Left ventricle myocardium inferior (tissue), 1 donor: ENCODE measurements at regions not wholly inside any gene's neighbourhood (a gene's known extent, or its start where the extent isn't known, plus 50 kb on each side); places are given as distances from the start of the nearest gene placed in this dataset.

Experiments
- DNase-seq: peaks from one replicate; pipeline ENCODE4 v3.0.0-alpha.2; 2020
- H3K27ac ChIP-seq: fragments of 200-600 bp; replicated peaks from 2 replicates; pipeline ENCODE4 v1.8.0; 2021
- H3K27me3 ChIP-seq: fragments of 200-600 bp; 2 replicates; pipeline ENCODE4 v1.8.0; 2021; ENCODE audit warnings: low read depth
- H3K36me3 ChIP-seq: fragments of 200-600 bp; 2 replicates; pipeline ENCODE4 v1.8.0; 2021
- H3K4me1 ChIP-seq: fragments of 200-600 bp; 2 replicates; pipeline ENCODE4 v1.8.0; 2021
- H3K4me3 ChIP-seq: fragments of 200-600 bp; 2 replicates; pipeline ENCODE4 v1.8.0; 2021; ENCODE audit warnings: mild to moderate bottlenecking, moderate library complexity
- H3K9me3 ChIP-seq: fragments of 200-600 bp; replicated peaks from 2 replicates; pipeline ENCODE4 v1.8.0; 2021
- CTCF ChIP-seq: fragments of 200-600 bp; IDR thresholded peaks from 2 replicates; pipeline ENCODE4 v1.8.0; 2021; ENCODE audit warnings: antibody characterized with exemption, mild to moderate bottlenecking, borderline replicate concordance
- intact Hi-C: fragments of 100-400 bp; cut with micrococcal nuclease; formaldehyde crosslinking; loops from one replicate; pipeline ENCODE4 v1.11.0; 2022
- donor health status: DM: no; HTN: yes; CAD: no; lungs with severe emphysema.

DNA sequence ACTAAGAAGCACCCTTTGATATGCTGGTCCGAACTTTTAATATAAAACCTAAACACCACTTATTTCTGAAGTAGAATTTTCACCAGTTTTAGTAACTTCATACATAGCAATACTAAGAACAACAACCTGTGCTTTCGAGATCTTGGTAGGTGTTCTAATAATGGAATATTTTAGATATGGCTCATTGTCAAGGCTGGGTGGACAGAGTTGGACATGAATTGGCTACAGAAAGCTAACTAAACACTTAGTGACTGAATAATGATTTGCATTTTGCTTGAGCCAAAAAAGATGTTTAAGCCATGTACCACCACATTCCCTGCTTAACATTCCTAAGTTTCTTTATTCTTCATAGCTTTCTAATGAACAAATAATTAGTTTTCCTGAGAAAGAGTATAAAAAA is 344.3 kb upstream of the SGCG start:
- DNase-seq, result no peak
- Histone ChIP-seq H3K27ac (no peak overlapping the region), H3K27me3 (no peaks in the 10 kb centered on the region), H3K4me3 (no peak overlapping the region), H3K36me3 (no peaks in the 10 kb centered on the region), H3K4me1 (no peaks in the 10 kb centered on the region), H3K9me3 (no peaks in the 10 kb centered on the region)
- intact Hi-C loops, result no loop called here
- no peak for TF ChIP-seq CTCF

DNA sequence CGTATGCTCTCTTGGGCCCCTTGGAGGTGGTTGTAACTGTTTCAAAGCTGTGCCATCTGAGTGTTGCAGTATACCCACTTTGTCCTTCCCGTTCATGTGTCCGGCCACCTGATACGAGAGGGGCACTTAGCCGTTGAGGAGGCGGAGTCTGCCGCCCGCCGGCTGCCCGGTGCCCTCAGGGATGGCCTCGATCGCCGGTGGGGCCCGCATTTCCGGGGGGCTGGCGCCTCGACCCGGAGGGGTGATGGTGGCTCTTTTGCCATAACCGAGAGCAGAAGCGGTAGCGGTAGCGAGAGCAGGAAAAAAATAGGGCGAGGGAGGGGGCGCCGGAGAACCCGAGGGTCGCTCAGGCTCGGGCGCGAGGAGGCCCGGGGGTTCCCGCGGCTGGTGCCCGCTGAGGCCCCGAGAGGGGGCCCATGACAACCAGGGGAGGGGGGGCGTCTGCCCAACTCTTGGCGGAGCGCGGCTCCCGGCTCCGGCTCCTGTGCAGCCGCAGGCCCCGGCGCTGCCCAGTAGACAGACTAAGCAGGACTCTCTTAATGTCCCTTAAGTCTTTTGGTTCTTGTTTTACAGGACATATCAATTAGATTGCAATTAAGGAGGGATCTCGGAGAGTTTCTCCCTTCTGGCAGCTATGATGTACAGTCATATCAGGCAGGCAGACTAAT is 342.7 kb upstream of the SGCG start:
- Histone ChIP-seq H3K27ac (no peak overlapping the region), H3K4me1 (no peaks in the 10 kb centered on the region), H3K27me3 (no peaks in the 10 kb centered on the region), H3K36me3 (no peaks in the 10 kb centered on the region), H3K9me3 (no peaks in the 10 kb centered on the region), H3K4me3 (peak overlapping the region; percentile 61)
- no peak for DNase-seq
- no peak for TF ChIP-seq CTCF
- intact Hi-C loops, result no loop called here

DNA sequence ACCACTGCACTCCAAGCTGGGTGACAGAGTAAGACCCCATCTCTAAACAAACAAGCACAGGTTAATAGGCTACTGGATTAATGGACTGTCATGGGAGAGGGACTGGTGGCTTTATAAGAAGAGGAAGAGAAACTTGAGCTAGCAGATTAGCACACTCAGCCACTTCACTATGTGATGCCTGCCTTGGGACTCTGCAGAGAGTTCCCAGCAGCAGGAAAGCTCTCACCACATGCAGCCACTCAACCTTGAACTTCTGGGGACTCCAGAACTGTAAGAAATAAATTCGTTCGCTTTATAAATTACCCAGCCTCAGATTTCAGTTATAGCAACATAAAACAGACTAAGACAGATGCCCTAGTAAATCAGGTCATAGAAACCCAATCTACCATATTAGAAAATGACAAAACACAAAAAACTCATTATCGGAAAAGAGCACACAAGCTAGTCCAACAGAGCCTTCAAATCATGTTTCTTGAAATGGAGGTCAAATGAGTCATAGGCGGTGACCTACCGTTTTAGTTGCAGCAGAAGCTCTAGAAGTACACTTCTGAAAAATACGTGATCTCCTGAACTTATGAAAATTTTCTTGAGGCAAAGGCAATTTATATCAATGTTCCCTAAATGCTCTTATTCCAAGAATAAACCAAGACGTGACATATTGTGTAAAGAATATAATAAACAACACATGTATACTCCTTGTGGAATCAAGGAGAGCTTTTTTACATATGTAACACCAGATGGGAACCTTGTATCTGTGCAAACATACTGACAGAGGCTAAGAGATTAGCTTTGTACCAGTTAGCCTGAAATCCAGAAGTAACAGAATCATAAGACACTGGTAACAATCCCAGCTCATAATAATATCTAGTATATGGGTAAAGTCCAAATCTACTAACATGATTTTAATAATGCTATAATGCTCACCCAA is 340.9 kb upstream of the SGCG start:
- DNase-seq, result no peak
- no peak overlapping the region for H3K4me3 ChIP-seq
- intact Hi-C loops, result no loop called here
- no peaks in the 10 kb centered on the region for H3K4me1 ChIP-seq
- TF ChIP-seq CTCF, result no peak
- H3K27ac ChIP-seq, result no peak overlapping the region
- no peaks in the 10 kb centered on the region for H3K36me3 ChIP-seq
- H3K27me3 ChIP-seq, result no peaks in the 10 kb centered on the region
- H3K9me3 ChIP-seq, result no peaks in the 10 kb centered on the region

DNA sequence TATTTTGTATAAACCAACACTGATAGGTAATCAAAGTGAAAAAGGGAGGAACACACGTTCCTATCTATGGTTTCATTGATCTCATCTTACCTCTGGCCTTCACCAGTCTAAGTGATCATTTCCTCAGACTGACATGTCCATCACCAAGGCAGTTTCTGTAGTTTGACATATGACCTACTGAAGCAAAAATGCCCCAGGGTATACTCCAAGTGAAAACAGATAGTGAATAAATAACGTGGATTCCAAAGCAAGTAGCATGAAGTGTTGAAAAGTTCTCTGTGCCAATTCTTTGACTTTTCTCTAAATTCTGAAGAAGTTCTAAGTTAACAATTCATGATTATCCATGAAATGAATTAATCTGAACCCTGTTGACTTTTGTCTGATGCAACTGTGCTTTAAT is 334.2 kb upstream of the SGCG start:
- Histone ChIP-seq H3K27me3 (no peaks in the 10 kb centered on the region), H3K27ac (no peak overlapping the region), H3K4me3 (no peak overlapping the region), H3K4me1 (no peaks in the 10 kb centered on the region), H3K9me3 (no peaks in the 10 kb centered on the region), H3K36me3 (no peaks in the 10 kb centered on the region)
- DNase-seq, result no peak
- intact Hi-C loops, result no loop called here
- TF ChIP-seq CTCF, result no peak

DNA sequence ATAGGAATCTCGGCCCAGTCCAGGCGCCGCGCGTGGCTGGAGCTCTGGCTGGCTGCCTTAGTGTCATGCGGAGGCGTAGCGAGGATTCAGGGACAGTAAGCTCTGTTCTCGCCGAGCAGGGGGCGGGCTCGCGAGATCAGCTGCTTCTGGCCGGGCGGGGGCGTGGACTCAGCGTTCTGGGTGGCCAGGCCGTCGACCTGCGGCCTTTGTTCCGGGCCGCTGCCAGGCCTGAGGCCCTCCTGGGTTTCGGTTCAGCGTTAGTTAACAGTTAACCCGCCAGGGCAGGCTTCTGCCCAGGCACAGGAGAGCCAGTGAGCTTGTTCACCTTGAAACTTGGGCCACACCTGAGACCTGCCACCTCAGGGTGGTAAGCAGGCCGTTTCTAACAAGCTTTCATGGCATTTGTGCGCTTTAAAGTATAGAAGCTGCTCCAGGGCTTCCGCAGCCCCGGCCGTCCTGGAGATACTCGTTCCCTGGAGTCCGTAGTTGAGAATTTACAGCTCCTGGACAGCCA is 332.2 kb upstream of the SGCG start:
- Histone ChIP-seq H3K4me1 (no peaks in the 10 kb centered on the region), H3K27ac (no peak overlapping the region), H3K4me3 (no peak overlapping the region), H3K9me3 (no peaks in the 10 kb centered on the region), H3K27me3 (no peaks in the 10 kb centered on the region), H3K36me3 (no peaks in the 10 kb centered on the region)
- intact Hi-C loops, result no loop called here
- TF ChIP-seq CTCF, result no peak
- DNase-seq, result no peak
